GM19395 (cell line): ENCODE measurements at regions not wholly inside any gene's neighbourhood (a gene's known extent, or its start where the extent isn't known, plus 50 kb on each side); places are given as distances from the start of the nearest gene placed in this dataset.

Experiments
- ATAC-seq: cut with Tn5 transposase; IDR thresholded peaks from one replicate; pipeline ENCODE4 v1.9.1; 2021; ENCODE audit warnings: mild to moderate bottlenecking, moderate library complexity; ENCODE audit not compliant: unreplicated experiment

GRCh38 chr20:12353842-12354241, 436.1 kb downstream of the BTBD3 start:
- ATAC-seq, result no peak

- no peak for ATAC-seq
Measured at GRCh38 chr20:12354725-12355124, 437.0 kb downstream of the BTBD3 start.

- no peak for ATAC-seq
Measured at GRCh38 chr20:12355185-12355584, 437.5 kb downstream of the BTBD3 start.

- no peak for ATAC-seq
Measured at GRCh38 chr20:12358006-12358654, 440.4 kb downstream of the BTBD3 start.

GRCh38 chr20:12358655-12359009, 440.9 kb downstream of the BTBD3 start:
- ATAC-seq, result no peak

- ATAC-seq, result no peak
Measured at GRCh38 chr20:12371990-12372389, 454.3 kb downstream of the BTBD3 start.

GRCh38 chr20:12372557-12372956, 454.9 kb downstream of the BTBD3 start:
- ATAC-seq, result no peak

- no peak for ATAC-seq
Measured at GRCh38 chr20:12375967-12376366, 458.3 kb downstream of the BTBD3 start.

- no peak for ATAC-seq
Measured at GRCh38 chr20:12383821-12384220, 466.1 kb downstream of the BTBD3 start.

GRCh38 chr20:12386821-12387220, 469.1 kb downstream of the BTBD3 start:
- ATAC-seq, result no peak

GRCh38 chr20:12391099-12391498, 473.4 kb downstream of the BTBD3 start:
- no peak for ATAC-seq

- ATAC-seq, result no peak
Measured at GRCh38 chr20:12394786-12395185, 477.1 kb downstream of the BTBD3 start.

GRCh38 chr20:12395353-12395752, 477.7 kb downstream of the BTBD3 start:
- no peak for ATAC-seq

- no peak for ATAC-seq
Measured at GRCh38 chr20:12395760-12396159, 478.1 kb downstream of the BTBD3 start.

- ATAC-seq, result no peak
Measured at GRCh38 chr20:12399110-12399836, 481.6 kb downstream of the BTBD3 start.

- no peak for ATAC-seq
Measured at GRCh38 chr20:12404941-12405340, 487.2 kb downstream of the BTBD3 start.

GRCh38 chr20:12406978-12407377, 489.3 kb downstream of the BTBD3 start:
- ATAC-seq, result no peak

GRCh38 chr20:12409501-12409900, 491.8 kb downstream of the BTBD3 start:
- ATAC-seq, result no peak

- ATAC-seq, result no peak
Measured at GRCh38 chr20:12410783-12411182, 493.1 kb downstream of the BTBD3 start.

GRCh38 chr20:12411246-12411940, 493.7 kb downstream of the BTBD3 start:
- ATAC-seq, result no peak

- no peak for ATAC-seq
Measured at GRCh38 chr20:12413116-12413515, 495.4 kb downstream of the BTBD3 start.
